HepG2 (cell line): ENCODE measurements at regions not wholly inside any gene's neighbourhood (a gene's known extent, or its start where the extent isn't known, plus 50 kb on each side); places are given as distances from the start of the nearest gene placed in this dataset.

Source experiments
- MEF2D ChIP-seq: sonication (generic); formaldehyde crosslinking; IDR thresholded peaks from 2 replicates; pipeline ENCODE4 v1.5.1; 2020; ENCODE audit warnings: mild to moderate bottlenecking, missing genetic modification reagents
- POLR2AphosphoS2 ChIP-seq: IDR thresholded peaks from 2 replicates; pipeline ENCODE4 v1.6.1; 2011; ENCODE audit warnings: low read depth, low read length, improper control_type of control experiment
- TF ChIP-seq, protein P1 (sequence below): sonication (generic); formaldehyde crosslinking; IDR thresholded peaks from one replicate; pipeline ENCODE4 v1.5.1; 2020; ENCODE audit warnings: mild to moderate bottlenecking, missing genetic modification reagents; ENCODE audit errors: not compliant biosample characterization
- TF ChIP-seq, protein P2 (sequence below): sonication (generic); formaldehyde crosslinking; IDR thresholded peaks from 2 replicates; pipeline ENCODE4 v1.4.0; 2020; ENCODE audit warnings: missing genetic modification reagents
- TF ChIP-seq, protein P3 (sequence below): sonication (generic); formaldehyde crosslinking; IDR thresholded peaks from 2 replicates; pipeline ENCODE4 v1.5.0; 2020; ENCODE audit warnings: missing genetic modification reagents
- TF ChIP-seq, protein P4 (sequence below): sonication (generic); formaldehyde crosslinking; IDR thresholded peaks from 2 replicates; pipeline ENCODE4 v1.4.0; 2020; ENCODE audit warnings: missing genetic modification reagents, mild to moderate bottlenecking, borderline replicate concordance

DNA sequence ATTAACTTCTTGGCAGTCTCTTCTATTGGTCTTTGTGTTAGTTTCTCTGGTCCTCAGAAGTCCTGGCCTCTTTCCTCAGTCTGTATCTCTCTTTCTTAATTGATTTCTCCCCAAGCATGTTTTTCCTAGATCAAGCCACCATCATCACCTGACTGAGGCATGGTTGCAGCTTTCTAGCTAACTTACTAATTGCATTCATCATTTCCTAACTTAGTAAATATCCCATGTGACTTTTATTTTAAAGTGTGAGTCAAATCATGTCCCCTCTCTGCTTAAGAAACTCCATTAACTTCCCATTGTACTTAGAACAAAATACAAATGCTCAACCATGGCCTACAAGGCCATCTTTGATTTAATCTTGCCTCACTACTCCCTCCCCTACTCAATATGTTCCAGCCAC lies 135.4 kb upstream of the FRMD4B start (continued):
- TF ChIP-seq, protein P1, sequence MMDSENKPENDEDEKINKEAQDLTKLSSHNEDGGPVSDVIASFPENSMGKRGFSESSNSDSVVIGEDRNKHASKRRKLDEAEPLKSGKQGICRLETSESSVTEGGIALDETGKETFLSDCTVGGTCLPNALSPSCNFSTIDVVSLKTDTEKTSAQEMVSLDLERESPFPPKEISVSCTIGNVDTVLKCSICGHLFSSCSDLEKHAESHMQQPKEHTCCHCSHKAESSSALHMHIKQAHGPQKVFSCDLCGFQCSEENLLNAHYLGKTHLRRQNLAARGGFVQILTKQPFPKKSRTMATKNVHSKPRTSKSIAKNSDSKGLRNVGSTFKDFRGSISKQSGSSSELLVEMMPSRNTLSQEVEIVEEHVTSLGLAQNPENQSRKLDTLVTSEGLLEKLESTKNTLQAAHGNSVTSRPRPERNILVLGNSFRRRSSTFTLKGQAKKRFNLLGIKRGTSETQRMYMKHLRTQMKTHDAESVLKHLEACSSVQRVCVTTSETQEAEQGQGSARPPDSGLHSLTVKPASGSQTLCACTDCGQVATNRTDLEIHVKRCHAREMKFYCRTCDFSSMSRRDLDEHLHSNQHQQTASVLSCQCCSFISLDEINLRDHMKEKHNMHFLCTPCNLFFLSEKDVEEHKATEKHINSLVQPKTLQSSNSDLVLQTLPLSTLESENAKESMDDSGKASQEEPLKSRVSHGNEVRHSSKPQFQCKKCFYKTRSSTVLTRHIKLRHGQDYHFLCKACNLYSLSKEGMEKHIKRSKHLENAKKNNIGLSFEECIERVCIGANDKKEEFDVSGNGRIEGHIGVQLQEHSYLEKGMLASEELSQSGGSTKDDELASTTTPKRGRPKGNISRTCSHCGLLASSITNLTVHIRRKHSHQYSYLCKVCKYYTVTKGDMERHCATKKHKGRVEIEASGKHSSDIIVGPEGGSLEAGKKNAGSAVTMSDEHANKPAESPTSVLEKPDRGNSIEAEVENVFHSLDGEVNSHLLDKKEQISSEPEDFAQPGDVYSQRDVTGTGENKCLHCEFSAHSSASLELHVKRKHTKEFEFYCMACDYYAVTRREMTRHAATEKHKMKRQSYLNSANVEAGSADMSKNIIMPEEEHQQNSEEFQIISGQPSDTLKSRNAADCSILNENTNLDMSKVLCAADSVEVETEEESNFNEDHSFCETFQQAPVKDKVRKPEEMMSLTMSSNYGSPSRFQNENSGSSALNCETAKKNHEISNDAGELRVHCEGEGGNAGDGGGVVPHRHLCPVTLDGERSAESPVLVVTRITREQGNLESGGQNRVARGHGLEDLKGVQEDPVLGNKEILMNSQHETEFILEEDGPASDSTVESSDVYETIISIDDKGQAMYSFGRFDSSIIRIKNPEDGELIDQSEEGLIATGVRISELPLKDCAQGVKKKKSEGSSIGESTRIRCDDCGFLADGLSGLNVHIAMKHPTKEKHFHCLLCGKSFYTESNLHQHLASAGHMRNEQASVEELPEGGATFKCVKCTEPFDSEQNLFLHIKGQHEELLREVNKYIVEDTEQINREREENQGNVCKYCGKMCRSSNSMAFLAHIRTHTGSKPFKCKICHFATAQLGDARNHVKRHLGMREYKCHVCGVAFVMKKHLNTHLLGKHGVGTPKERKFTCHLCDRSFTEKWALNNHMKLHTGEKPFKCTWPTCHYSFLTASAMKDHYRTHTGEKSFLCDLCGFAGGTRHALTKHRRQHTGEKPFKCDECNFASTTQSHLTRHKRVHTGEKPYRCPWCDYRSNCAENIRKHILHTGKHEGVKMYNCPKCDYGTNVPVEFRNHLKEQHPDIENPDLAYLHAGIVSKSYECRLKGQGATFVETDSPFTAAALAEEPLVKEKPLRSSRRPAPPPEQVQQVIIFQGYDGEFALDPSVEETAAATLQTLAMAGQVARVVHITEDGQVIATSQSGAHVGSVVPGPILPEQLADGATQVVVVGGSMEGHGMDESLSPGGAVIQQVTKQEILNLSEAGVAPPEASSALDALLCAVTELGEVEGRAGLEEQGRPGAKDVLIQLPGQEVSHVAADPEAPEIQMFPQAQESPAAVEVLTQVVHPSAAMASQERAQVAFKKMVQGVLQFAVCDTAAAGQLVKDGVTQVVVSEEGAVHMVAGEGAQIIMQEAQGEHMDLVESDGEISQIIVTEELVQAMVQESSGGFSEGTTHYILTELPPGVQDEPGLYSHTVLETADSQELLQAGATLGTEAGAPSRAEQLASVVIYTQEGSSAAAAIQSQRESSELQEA (CRISPR knock-in tag): no peak
- TF ChIP-seq, protein P2, sequence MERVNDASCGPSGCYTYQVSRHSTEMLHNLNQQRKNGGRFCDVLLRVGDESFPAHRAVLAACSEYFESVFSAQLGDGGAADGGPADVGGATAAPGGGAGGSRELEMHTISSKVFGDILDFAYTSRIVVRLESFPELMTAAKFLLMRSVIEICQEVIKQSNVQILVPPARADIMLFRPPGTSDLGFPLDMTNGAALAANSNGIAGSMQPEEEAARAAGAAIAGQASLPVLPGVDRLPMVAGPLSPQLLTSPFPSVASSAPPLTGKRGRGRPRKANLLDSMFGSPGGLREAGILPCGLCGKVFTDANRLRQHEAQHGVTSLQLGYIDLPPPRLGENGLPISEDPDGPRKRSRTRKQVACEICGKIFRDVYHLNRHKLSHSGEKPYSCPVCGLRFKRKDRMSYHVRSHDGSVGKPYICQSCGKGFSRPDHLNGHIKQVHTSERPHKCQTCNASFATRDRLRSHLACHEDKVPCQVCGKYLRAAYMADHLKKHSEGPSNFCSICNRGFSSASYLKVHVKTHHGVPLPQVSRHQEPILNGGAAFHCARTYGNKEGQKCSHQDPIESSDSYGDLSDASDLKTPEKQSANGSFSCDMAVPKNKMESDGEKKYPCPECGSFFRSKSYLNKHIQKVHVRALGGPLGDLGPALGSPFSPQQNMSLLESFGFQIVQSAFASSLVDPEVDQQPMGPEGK: no peak
- TF ChIP-seq, protein P3, sequence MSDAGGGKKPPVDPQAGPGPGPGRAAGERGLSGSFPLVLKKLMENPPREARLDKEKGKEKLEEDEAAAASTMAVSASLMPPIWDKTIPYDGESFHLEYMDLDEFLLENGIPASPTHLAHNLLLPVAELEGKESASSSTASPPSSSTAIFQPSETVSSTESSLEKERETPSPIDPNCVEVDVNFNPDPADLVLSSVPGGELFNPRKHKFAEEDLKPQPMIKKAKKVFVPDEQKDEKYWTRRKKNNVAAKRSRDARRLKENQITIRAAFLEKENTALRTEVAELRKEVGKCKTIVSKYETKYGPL (CRISPR knock-in tag): no peak
- TF ChIP-seq POLR2AphosphoS2 (no peak), MEF2D (CRISPR knock-in tag) (no peak)
- TF ChIP-seq, protein P4, sequence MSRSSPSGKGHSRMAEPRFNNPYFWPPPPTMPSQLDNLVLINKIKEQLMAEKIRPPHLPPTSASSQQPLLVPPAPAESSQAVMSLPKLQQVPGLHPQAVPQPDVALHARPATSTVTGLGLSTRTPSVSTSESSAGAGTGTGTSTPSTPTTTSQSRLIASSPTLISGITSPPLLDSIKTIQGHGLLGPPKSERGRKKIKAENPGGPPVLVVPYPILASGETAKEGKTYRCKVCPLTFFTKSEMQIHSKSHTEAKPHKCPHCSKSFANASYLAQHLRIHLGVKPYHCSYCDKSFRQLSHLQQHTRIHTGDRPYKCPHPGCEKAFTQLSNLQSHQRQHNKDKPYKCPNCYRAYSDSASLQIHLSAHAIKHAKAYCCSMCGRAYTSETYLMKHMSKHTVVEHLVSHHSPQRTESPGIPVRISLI: no peak
